ENCODE measurements at regions not wholly inside any gene's neighbourhood (a gene's known extent, or its start where the extent isn't known, plus 50 kb on each side); places are given as distances from the start of the nearest gene placed in this dataset.

- DNase-seq = no peak
Observed at GRCh38 chr1:190540366-190540765, 62.7 kb upstream of the BRINP3 start.

- no peak for DNase-seq
Observed at GRCh38 chr1:190551638-190552037, 74.0 kb upstream of the BRINP3 start.

DNA sequence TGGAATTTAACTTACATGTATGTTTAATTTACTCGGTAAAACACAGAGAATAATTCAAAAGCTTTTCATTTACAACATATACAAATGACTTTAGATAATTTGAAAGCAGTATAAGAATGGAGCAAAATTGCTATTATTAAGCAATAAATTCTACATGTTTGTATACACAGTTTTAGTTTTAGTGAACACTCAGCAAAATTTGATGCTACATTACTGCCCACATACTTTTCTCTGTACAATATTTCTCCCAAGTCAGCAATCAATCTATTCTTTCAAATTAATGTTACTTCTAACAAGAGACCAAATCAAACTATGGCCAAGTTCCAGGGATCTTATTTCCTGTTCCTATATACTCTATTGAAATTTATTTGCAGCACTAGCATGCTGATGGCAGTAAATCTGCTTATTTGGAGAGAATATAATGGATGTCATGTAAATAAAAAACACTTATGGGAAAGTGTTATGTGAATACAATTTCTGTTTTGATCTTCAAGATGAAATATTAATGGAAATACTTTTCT, 82.6 kb upstream of the BRINP3 start:
- no peak for DNase-seq

DNA sequence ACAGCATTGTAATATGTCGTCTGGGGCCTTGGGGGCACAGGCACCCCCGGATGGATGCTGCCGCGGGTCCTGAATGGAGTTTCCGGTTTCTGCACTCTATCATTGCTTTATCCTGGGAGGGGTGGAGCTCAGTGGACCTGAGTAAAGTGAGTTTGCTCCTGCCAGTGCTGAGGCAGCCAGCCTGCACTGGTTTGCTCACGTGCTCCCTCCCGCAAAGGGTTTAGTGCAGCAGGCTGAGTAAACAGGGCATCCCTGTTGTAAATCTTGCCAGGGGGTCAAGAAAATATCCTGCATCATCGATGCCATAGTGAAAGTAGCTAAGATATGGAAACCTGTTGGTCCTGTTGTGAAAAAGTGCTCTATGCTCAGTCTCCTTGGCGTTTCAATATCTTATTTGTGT, 85.6 kb upstream of the BRINP3 start:
- no peak for DNase-seq

GRCh38 chr1:190564117-190564516, 86.5 kb upstream of the BRINP3 start:
- DNase-seq = no peak

DNA sequence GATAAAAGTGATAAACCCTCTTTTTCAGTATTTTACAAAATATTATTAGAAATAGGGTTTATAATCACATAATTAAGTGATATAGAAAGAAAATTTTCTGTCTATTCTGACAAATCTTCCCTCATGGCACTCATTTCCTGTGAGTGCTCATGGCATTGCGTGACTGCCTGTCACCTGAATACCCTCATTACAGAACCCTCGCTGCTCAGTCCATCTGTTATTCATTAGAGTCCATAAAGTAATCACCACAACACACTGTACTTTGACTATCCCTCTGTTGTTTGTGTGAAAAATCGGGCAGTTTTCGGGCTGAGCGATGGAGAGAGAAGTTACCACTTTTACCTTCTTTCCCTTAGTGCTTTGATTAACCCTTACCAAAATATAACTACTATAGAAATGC, 100.4 kb upstream of the BRINP3 start:
- DNase-seq = no peak

- DNase-seq = no peak
Observed at GRCh38 chr1:190578526-190578925, 100.9 kb upstream of the BRINP3 start.

- DNase-seq = no peak
Observed at GRCh38 chr1:190579552-190580193, 102.0 kb upstream of the BRINP3 start.

GRCh38 chr1:190583862-190584261, 106.2 kb upstream of the BRINP3 start:
- no peak for DNase-seq

DNA sequence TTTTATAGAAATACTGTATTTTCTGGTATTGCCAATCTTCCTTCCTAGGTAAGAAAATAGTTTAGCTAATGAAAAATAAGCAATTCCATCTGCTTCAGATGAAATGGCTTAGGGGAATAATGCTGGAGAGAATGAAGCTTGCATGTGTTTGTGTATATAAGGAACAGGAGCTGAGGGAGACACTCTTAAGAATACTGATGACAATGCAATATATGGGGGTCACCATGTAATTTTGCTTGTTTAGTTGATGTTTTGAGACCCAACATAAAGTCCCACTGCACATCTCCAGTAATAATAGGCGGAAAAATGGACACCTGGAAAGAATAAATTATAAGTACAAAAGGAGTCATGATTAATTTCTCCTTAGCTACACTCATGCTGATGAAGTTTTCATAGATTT, 110.8 kb upstream of the BRINP3 start:
- no peak for DNase-seq

GRCh38 chr1:190595438-190595837, 117.8 kb upstream of the BRINP3 start:
- no peak for DNase-seq

- no peak for DNase-seq
Observed at GRCh38 chr1:190597294-190597693, 119.6 kb upstream of the BRINP3 start.

- no peak for DNase-seq
Observed at GRCh38 chr1:190599670-190600069, 122.0 kb upstream of the BRINP3 start.

GRCh38 chr1:190602325-190602724, 124.7 kb upstream of the BRINP3 start:
- DNase-seq = no peak

GRCh38 chr1:190608282-190608681, 130.6 kb upstream of the BRINP3 start:
- DNase-seq = peak; percentile 35

DNA sequence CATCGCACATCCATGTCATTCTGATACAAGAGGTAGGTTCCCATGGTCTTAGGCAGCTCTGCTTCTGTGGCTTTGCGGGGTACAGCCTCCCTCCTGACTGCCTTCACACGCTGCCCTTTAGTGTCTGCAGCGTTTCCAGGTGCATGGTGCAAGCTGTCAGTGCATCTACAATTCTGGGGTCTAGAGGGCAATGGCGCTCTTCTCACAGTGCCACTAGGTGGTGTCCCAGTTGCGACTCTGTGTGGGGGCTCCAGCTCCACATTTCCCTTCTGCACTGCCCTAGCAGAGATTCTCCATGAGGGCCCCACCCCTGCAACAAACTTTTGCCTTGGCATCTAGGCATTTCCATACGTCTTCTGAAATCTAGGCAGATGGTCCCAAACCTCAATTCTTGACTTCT, 138.2 kb upstream of the BRINP3 start:
- no peak for DNase-seq

- no peak for DNase-seq
Observed at GRCh38 chr1:190616235-190616634, 138.6 kb upstream of the BRINP3 start.

DNA sequence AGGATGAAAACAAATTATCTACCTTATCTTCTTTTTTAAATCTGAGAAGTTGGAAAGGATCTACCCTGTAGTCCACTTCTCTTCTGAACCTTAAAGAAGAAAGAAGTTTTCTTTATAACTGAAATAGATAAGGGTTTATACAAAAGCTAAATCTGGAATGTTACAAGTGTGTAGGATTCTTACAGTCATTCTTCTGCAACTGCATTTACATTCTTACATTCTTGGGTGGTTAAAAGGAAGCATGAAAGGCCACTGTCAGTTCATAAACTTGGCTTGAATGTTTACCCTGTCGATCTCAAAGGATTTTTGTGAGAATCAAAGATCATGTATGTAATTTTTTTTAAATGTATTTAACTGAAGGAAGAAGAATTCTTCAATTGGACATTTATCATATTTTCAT, 142.1 kb upstream of the BRINP3 start:
- DNase-seq = no peak

DNA sequence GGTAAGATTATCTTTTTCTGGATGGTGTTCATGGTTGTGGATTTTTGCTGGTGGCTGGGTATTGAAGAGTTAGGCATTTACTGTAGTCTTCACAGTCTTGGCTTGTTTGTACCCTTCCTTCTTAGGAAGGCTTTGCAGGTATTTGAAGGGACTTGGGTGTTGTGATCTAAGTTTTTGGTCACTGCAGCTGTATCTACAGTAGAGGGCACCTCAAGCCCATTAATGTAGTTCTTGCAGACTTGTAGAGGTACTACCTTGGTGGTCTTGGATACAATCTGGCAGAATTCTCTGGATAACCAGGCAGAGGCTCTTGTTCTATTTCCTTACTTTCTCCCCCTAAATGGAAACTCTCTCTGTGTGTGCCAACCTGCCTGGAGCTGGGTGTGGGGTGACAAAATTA, 155.8 kb upstream of the BRINP3 start:
- no peak for DNase-seq

- no peak for DNase-seq
Observed at GRCh38 chr1:190634134-190634533, 156.5 kb upstream of the BRINP3 start.

DNA sequence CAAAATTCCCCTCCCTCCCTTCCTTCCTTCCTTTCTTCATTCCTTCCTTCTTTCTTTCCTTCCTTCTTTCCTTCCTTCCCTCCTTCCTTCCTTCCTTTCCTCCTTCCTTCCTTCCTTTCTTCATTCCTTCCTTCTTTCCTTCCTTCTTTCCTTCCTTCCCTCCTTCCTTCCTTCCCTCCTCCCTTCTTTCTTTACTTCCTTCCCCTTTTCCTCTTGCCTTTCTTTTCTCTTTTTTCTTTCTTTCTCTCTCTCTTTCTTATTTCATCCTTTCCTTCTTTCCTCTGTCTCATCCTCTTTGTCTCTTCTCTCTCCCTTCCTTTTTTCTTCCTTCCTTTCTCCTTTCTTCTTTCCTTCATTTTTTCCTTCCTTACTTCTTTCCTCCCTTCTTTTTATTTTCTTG, 171.9 kb upstream of the BRINP3 start:
- DNase-seq = no peak

DNA sequence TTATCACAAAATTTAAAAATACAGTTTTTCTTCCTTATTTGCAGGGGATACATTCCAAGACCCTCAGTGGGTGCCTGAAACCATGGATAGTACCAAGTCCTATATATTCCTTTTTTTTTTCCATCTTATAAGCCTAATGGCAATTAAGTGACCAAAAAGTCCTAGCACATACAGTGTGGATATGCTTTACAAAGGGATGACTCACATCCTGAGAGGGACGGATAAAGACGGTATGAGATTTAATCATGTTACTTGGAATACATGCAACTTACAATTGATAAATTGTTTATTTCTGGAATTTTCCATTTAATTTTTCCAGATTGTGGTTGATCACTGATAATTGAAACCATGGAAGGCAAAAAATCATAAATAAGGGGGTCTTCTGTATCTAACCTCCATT, 181.2 kb upstream of the BRINP3 start:
- no peak for DNase-seq

GRCh38 chr1:190663962-190664361, 186.3 kb upstream of the BRINP3 start:
- DNase-seq = no peak

DNA sequence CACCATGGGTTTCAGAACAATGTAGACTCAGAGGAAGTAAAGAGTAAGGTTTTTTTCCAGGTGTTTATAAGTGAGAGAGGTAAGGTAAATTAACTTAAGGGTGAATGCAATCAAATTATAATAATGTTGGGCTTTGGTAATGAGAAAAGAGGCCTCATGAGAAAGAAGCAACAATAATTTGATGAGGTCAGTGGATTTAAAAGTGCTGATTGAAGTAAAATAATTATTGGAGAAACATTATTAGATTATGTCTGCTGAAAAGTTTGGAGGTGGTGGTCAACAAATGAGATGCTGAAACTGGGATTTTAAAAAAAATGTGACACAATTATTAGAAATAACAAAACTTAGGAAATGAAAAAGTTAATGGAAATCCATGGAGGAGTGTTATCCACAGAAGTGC, 187.4 kb upstream of the BRINP3 start:
- no peak for DNase-seq

- no peak for DNase-seq
Observed at GRCh38 chr1:190667914-190668313, 190.2 kb upstream of the BRINP3 start.
